ENCODE measurements at regions not wholly inside any gene's neighbourhood (a gene's known extent, or its start where the extent isn't known, plus 50 kb on each side); places are given as distances from the start of the nearest gene placed in this dataset.

GRCh38 chr3:95271395-95271794 lies 1208.5 kb downstream of the NSUN3 start:
- Histone ChIP-seq H3K4me3 (ENCODE audit: extremely low read depth in 1 of 4, insufficient read depth in 2 of 4, low read depth in 3 of 4, low read length in 4 of 4) (no peak overlapping the region), H3K9ac (replicated peaks in 1 of 4; ENCODE audit: extremely low read depth in 1 of 4, low read depth in 3 of 4, low read length in 3 of 4) (no peak overlapping the region), H2AFZ (ENCODE audit: low read length) (no peak overlapping the region), H2AK5ac (ENCODE audit: low read depth, low read length) (no peak overlapping the region), H4K5ac (ENCODE audit: insufficient read length, low read depth, low read length) (no peak overlapping the region), H4K8ac (ENCODE audit: extremely low read depth, insufficient read depth, low read length) (no peak overlapping the region), H3K18ac (ENCODE audit: extremely low read depth, low read length) (no peak overlapping the region), H3K27me3 (replicated peaks in 1 of 4; ENCODE audit: control insufficient read depth in 3 of 4, extremely low read depth in 1 of 4, insufficient read depth in 3 of 4, low read length in 3 of 4) (no peaks in the 10 kb centered on the region), H4K20me1 (replicated peaks in 1 of 2; ENCODE audit: control insufficient read depth in 1 of 2, insufficient read depth in 2 of 2, low read length in 2 of 2) (no peaks in the 10 kb centered on the region), H3K4me2 (ENCODE audit: insufficient read depth in 1 of 2, low read depth in 2 of 2, low read length in 2 of 2) (no peak overlapping the region), H3K56ac (replicated peaks; ENCODE audit: insufficient read length, low read depth, low read length) (no peak overlapping the region), H3K4ac (replicated peaks; ENCODE audit: insufficient read length, low read depth, low read length) (no peak overlapping the region), H2BK15ac (ENCODE audit: low read length) (no peak overlapping the region), H3K14ac (ENCODE audit: insufficient read length) (no peak overlapping the region), H3K23me2 (ENCODE audit: low read depth, low read length) (no peaks in the 10 kb centered on the region), H2BK12ac (ENCODE audit: low read depth, low read length) (no peak overlapping the region), H4K91ac (replicated peaks; ENCODE audit: insufficient read length, low read length) (no peak overlapping the region), H3K9me3 (ENCODE audit: insufficient read depth in 2 of 2, low read depth in 1 of 2, low read length in 1 of 2) (no peaks in the 10 kb centered on the region), H3K23ac (ENCODE audit: insufficient read length) (no peak overlapping the region), H3K36me3 (ENCODE audit: control insufficient read depth in 2 of 4, insufficient read depth in 4 of 4, low read length in 3 of 4) (no peaks in the 10 kb centered on the region), H2BK120ac (replicated peaks; ENCODE audit: low read depth, low read length) (no peak overlapping the region), H2BK5ac (ENCODE audit: low read depth, low read length) (no peak overlapping the region), H3K4me1 (replicated peaks in 1 of 4; ENCODE audit: control insufficient read depth in 3 of 4, insufficient read depth in 4 of 4, low read length in 3 of 4) (no peaks in the 10 kb centered on the region), H3K79me2 (ENCODE audit: control insufficient read depth in 1 of 2, insufficient read depth in 2 of 2, low read length in 2 of 2) (no peaks in the 10 kb centered on the region), H2BK20ac (ENCODE audit: low read length) (no peak overlapping the region), H3K79me1 (ENCODE audit: low read depth, low read length) (no peaks in the 10 kb centered on the region), H3K27ac (ENCODE audit: low read depth, low read length) (no peak overlapping the region)
- no peak for FAIRE-seq
- 94% methylated on average over 1 of the region's 1 CpG; no CpG with 5 or more reads in 1 of the 2 experiments for WGBS, 2 experiments (ENCODE audit: extremely low coverage in 1 of 2, insufficient coverage in 1 of 2, insufficient read length in 1 of 2, insufficient replicate concordance in 2 of 2, low coverage in 1 of 2, low lambda C conversion rate in 2 of 2, missing lambda C conversion rate in 1 of 2)
- ChIA-PET CTCF (ENCODE audit: partially characterized antibody) (no interaction called here), POLR2A (ENCODE audit: partially characterized antibody) (no interaction called here)
- DNase-seq (ENCODE audit: low read depth in 1 of 2, low spot score in 2 of 2), result no peak
- no peak for TF ChIP-seq BACH1 (IDR thresholded peaks at IDR 0.05; ENCODE audit: low read length)
- no peak for TF ChIP-seq CHD1 (IDR thresholded peaks at IDR 0.05; ENCODE audit: low read depth, low read length)
- TF ChIP-seq SIX5 (IDR thresholded peaks at IDR 0.05; ENCODE audit: low read depth, low read length), result no peak
- no peak for TF ChIP-seq GTF2F1 (IDR thresholded peaks at IDR 0.05; ENCODE audit: borderline replicate concordance, low read depth, low read length)
- no peak for TF ChIP-seq ZNF274 (IDR thresholded peaks at IDR 0.05; ENCODE audit: borderline replicate concordance, extremely low read depth, low read length)
- no peak for TF ChIP-seq JUND (IDR thresholded peaks at IDR 0.05; ENCODE audit: low read length)
- no peak for TF ChIP-seq JUN (IDR thresholded peaks at IDR 0.05; ENCODE audit: low read depth, low read length)
- no peak for TF ChIP-seq KDM5A (IDR thresholded peaks at IDR 0.05; ENCODE audit: low read length)
- no peak for TF ChIP-seq CBX8 (IDR thresholded peaks at IDR 0.05; ENCODE audit: borderline replicate concordance, low read depth, low read length)
- no peak for TF ChIP-seq FOSL1 (IDR thresholded peaks at IDR 0.05; ENCODE audit: insufficient read depth, low read depth, low read length)
- no peak for TF ChIP-seq ATF3 (IDR thresholded peaks at IDR 0.05; ENCODE audit: insufficient read depth, low read depth, low read length)
- TF ChIP-seq RBBP5 (IDR thresholded peaks at IDR 0.05; ENCODE audit: borderline replicate concordance, low read depth, low read length), result no peak
- TF ChIP-seq TBP (IDR thresholded peaks at IDR 0.05; ENCODE audit: low read depth, low read length), result no peak
- TF ChIP-seq USF2 (IDR thresholded peaks at IDR 0.05; ENCODE audit: low read length), result no peak
- TF ChIP-seq TEAD4 (IDR thresholded peaks at IDR 0.05; ENCODE audit: low read depth, low read length), result no peak

All from H1 (cell line).